ENCODE measurements at regions not wholly inside any gene's neighbourhood (a gene's known extent, or its start where the extent isn't known, plus 50 kb on each side); places are given as distances from the start of the nearest gene placed in this dataset.

GRCh38 chr21:22280851-22281250 lies 1282.6 kb downstream of the NCAM2 start:
- CTCF ChIA-PET, result no interaction called here

GRCh38 chr21:22288885-22289499 lies 1290.8 kb downstream of the NCAM2 start:
- H3K36me3 ChIP-seq (ENCODE audit: control insufficient read depth in 2 of 2, insufficient read depth in 2 of 2, low read length in 1 of 2), result no peaks in the 10 kb centered on the region
- DNase-seq (ENCODE audit: low read depth, low spot score), result no peak
- H4K20me1 ChIP-seq (ENCODE audit: control insufficient read depth, insufficient read depth), result no peaks in the 10 kb centered on the region
- H3K27me3 ChIP-seq (replicated peaks in 1 of 2; ENCODE audit: control insufficient read depth in 2 of 2, insufficient read depth in 2 of 2, low read length in 1 of 2), result no peaks in the 10 kb centered on the region
- no peak overlapping the region for H3K27ac ChIP-seq (ENCODE audit: control insufficient read depth, insufficient read depth)
- H2AFZ ChIP-seq (ENCODE audit: control insufficient read depth, low read depth, low read length), result no peak overlapping the region
- no peak overlapping the region for H3K4me2 ChIP-seq (ENCODE audit: control insufficient read depth, insufficient read depth)
- no peaks in the 10 kb centered on the region for H3K79me2 ChIP-seq (ENCODE audit: control insufficient read depth, insufficient read depth, low read length)
- no peaks in the 10 kb centered on the region; the same call in 2 of the 3 replicates for H3K9me3 ChIP-seq (replicated peaks; ENCODE audit: control insufficient read depth, insufficient read depth, low read length)
- no TSS peak for BruUV-seq (replicated peaks)
- RAD21 ChIA-PET (ENCODE audit: unreplicated experiment), result no interaction called here
- ATAC-seq, result no peak
- in situ Hi-C loops (cut with MboI), result no loop called here
- CTCF ChIA-PET, result no interaction called here
- no peak overlapping the region for H3K4me3 ChIP-seq
- no peak overlapping the region for H3K9ac ChIP-seq (ENCODE audit: control insufficient read depth, insufficient read depth, low read length)
- FAIRE-seq, result no peak
- 8% methylated on average over 2 of the region's 2 CpGs for WGBS (ENCODE audit: insufficient coverage, insufficient replicate concordance, low lambda C conversion rate, missing lambda C conversion rate)
- SMC1A ChIA-PET (ENCODE audit: uncharacterized antibody, unreplicated experiment), result no interaction called here
- intact Hi-C loops (cut with micrococcal nuclease; ENCODE audit: unreplicated experiment), result no loop called here
- no peaks in the 10 kb centered on the region for H3K4me1 ChIP-seq (ENCODE audit: control insufficient read depth, insufficient read depth, low read length)
- POLR2A ChIA-PET, result no interaction called here
- TF ChIP-seq ZNF592 (IDR thresholded peaks at IDR 0.05) (no peak), KAT2A (conservative IDR thresholded peaks at IDR 0.05; ENCODE audit: control insufficient read depth, low read depth, low read length) (no peak), POLR2AphosphoS2 (IDR thresholded peaks at IDR 0.05; ENCODE audit: low read depth, low read length) (no peak), NR2F1 (conservative IDR thresholded peaks at IDR 0.05) (no peak), USF1 (IDR thresholded peaks at IDR 0.05; ENCODE audit: borderline replicate concordance, extremely low read length, insufficient read depth, low read depth, low read length) (no peak), SP1 (IDR thresholded peaks at IDR 0.05; ENCODE audit: low read depth, low read length) (no peak), NFXL1 (IDR thresholded peaks at IDR 0.05; ENCODE audit: borderline replicate concordance) (no peak)
- TF ChIP-seq, protein P1, sequence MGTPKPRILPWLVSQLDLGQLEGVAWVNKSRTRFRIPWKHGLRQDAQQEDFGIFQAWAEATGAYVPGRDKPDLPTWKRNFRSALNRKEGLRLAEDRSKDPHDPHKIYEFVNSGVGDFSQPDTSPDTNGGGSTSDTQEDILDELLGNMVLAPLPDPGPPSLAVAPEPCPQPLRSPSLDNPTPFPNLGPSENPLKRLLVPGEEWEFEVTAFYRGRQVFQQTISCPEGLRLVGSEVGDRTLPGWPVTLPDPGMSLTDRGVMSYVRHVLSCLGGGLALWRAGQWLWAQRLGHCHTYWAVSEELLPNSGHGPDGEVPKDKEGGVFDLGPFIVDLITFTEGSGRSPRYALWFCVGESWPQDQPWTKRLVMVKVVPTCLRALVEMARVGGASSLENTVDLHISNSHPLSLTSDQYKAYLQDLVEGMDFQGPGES (IDR thresholded peaks at IDR 0.05), result no peak

More at GRCh38 chr21:22280851-22281250, 1282.6 kb downstream of the NCAM2 start:
- intact Hi-C loops (cut with micrococcal nuclease; ENCODE audit: unreplicated experiment) (no loop called here), in situ Hi-C loops (cut with MboI) (no loop called here)
- no peak for TF ChIP-seq HDAC6 (IDR thresholded peaks at IDR 0.05; ENCODE audit: unreplicated experiment)
- TF ChIP-seq MEF2B (IDR thresholded peaks at IDR 0.05; ENCODE audit: partially characterized antibody, poor library complexity, severe bottlenecking), result no peak
- TF ChIP-seq, protein P2, sequence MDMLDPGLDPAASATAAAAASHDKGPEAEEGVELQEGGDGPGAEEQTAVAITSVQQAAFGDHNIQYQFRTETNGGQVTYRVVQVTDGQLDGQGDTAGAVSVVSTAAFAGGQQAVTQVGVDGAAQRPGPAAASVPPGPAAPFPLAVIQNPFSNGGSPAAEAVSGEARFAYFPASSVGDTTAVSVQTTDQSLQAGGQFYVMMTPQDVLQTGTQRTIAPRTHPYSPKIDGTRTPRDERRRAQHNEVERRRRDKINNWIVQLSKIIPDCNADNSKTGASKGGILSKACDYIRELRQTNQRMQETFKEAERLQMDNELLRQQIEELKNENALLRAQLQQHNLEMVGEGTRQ (IDR thresholded peaks at IDR 0.05; ENCODE audit: borderline replicate concordance, low read depth, low read length), result no peak
- ChIA-PET SMC1A (ENCODE audit: uncharacterized antibody, unreplicated experiment) (no interaction called here), RAD21 (ENCODE audit: unreplicated experiment) (no interaction called here), POLR2A (no interaction called here)
- DNase-seq (ENCODE audit: low read depth, low spot score) (no peak), FAIRE-seq (no peak), ATAC-seq (no peak)
- Histone ChIP-seq H3K36me3 (ENCODE audit: control insufficient read depth in 2 of 2, insufficient read depth in 2 of 2, low read length in 1 of 2) (no peaks in the 10 kb centered on the region), H3K4me1 (ENCODE audit: control insufficient read depth, insufficient read depth, low read length) (no peaks in the 10 kb centered on the region), H3K27me3 (replicated peaks in 1 of 2; ENCODE audit: control insufficient read depth in 2 of 2, insufficient read depth in 2 of 2, low read length in 1 of 2) (no peaks in the 10 kb centered on the region), H4K20me1 (ENCODE audit: control insufficient read depth, insufficient read depth) (no peaks in the 10 kb centered on the region), H3K9me3 (replicated peaks; ENCODE audit: control insufficient read depth, insufficient read depth, low read length) (no peaks in the 10 kb centered on the region; the same call in 2 of the 3 replicates), H3K27ac (ENCODE audit: control insufficient read depth, insufficient read depth) (no peak overlapping the region), H3K4me3 (no peak overlapping the region), H3K9ac (ENCODE audit: control insufficient read depth, insufficient read depth, low read length) (no peak overlapping the region), H3K4me2 (ENCODE audit: control insufficient read depth, insufficient read depth) (no peak overlapping the region), H3K79me2 (ENCODE audit: control insufficient read depth, insufficient read depth, low read length) (no peaks in the 10 kb centered on the region), H2AFZ (ENCODE audit: control insufficient read depth, low read depth, low read length) (no peak overlapping the region)
- 0% methylated on average over 2 of the region's 2 CpGs for WGBS (ENCODE audit: insufficient coverage, insufficient replicate concordance, low lambda C conversion rate, missing lambda C conversion rate)
- no TSS peak for BruUV-seq (replicated peaks)
